ENCODE measurements at regions not wholly inside any gene's neighbourhood (a gene's known extent, or its start where the extent isn't known, plus 50 kb on each side); places are given as distances from the start of the nearest gene placed in this dataset.
A peak's percentile ranks its signal among the peaks of the same experiment; 100 is the strongest.

DNA sequence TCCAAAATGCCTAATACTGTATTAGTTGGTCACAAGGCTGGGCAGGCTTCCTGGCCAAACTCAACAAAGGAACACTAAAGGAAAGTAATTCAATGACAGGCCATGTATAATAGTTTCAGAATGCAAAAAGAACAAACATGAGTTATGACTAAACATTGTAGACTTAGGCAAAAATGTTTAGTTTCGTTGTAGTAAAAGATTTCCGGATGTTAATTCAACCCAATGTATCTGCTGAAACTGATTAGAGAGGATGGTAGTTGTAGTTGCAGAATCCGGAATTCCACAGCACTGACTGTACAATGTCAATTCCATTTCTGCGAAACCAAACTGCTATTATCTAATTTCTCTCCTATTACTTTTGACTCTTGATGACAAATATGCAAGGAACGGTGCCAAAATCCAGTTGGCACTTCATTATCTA, 117.9 kb upstream of the FST start:
- 63% methylated on average over 5 of the region's 5 CpGs for WGBS (ENCODE audit: insufficient coverage, low coverage, low lambda C conversion rate, missing lambda C conversion rate)
- TF ChIP-seq POLR2A (IDR thresholded peaks at IDR 0.05), result no peak
- TF ChIP-seq, protein P1, sequence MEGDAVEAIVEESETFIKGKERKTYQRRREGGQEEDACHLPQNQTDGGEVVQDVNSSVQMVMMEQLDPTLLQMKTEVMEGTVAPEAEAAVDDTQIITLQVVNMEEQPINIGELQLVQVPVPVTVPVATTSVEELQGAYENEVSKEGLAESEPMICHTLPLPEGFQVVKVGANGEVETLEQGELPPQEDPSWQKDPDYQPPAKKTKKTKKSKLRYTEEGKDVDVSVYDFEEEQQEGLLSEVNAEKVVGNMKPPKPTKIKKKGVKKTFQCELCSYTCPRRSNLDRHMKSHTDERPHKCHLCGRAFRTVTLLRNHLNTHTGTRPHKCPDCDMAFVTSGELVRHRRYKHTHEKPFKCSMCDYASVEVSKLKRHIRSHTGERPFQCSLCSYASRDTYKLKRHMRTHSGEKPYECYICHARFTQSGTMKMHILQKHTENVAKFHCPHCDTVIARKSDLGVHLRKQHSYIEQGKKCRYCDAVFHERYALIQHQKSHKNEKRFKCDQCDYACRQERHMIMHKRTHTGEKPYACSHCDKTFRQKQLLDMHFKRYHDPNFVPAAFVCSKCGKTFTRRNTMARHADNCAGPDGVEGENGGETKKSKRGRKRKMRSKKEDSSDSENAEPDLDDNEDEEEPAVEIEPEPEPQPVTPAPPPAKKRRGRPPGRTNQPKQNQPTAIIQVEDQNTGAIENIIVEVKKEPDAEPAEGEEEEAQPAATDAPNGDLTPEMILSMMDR (IDR thresholded peaks at IDR 0.05), result no peak

DNA sequence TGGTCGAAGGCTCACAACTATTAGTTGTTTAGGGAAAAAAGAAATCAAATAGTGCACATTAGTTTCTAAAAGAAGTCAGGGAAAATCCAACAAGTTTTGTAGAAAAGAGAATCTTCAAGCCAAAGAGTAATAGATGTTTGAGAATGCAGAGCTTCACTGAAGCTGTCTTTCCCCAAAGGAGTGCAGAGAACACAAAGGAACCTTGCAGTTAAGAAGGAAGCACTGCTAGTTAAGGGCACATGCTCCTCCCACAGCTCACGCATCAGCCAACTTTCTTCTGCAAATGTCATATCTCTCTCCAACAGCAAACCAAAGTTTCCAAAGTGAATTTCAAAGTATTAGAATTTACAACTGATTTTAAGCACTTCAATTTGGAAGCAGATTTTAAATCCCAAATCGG, 116.4 kb upstream of the FST start:
- H3K4me1 ChIP-seq, result no peaks in the 10 kb centered on the region
- no peaks in the 10 kb centered on the region for H3K36me3 ChIP-seq
- DNase-seq (no peak), ATAC-seq (no peak)
- H3K4me3 ChIP-seq, result no peak overlapping the region
- WGBS (ENCODE audit: insufficient coverage, low coverage, low lambda C conversion rate, missing lambda C conversion rate), result 52% methylated on average over 3 of the region's 3 CpGs
- no peak overlapping the region for H3K27ac ChIP-seq
- H3K9me3 ChIP-seq, result no peaks in the 10 kb centered on the region
- no peak for TF ChIP-seq POLR2A (IDR thresholded peaks at IDR 0.05)
- TF ChIP-seq, protein P1 (IDR thresholded peaks at IDR 0.05), result no peak
- no peaks in the 10 kb centered on the region for H3K27me3 ChIP-seq
- intact Hi-C loops (cut with DNase I), result no loop called here

More for the DNA sequence above, 117.9 kb upstream of the FST start:
- no peaks in the 10 kb centered on the region for H3K36me3 ChIP-seq
- peak in 1 of 4 donors; percentile 12 for ATAC-seq
- H3K9me3 ChIP-seq, result no peaks in the 10 kb centered on the region
- DNase-seq, result no peak
- no peaks in the 10 kb centered on the region for H3K27me3 ChIP-seq
- intact Hi-C loops (cut with DNase I), result no loop called here
- H3K4me3 ChIP-seq, result no peak overlapping the region
- H3K4me1 ChIP-seq, result no peaks in the 10 kb centered on the region
- no peak overlapping the region for H3K27ac ChIP-seq

DNA sequence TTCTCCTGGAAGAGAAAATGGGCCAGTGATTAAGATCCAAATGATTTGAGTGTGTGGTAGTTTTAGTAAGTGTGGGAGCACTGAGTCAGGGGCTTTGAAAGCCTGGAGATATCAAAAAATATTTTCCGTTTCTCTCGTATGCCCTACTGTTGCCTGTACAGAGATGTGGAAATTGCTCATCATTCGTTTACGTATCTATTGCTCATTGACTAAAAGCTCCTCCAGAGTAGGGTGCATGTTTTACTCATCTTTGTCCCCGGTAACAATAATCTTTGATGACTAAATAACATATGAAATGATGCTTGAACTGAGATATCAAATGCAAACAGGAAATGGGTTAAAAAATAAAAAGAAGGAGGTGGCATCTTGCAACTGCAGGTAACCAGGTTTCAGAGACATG, 114.2 kb upstream of the FST start:
- no peak for ATAC-seq
- intact Hi-C loops (cut with DNase I), result no loop called here
- WGBS (ENCODE audit: insufficient coverage, low coverage, low lambda C conversion rate, missing lambda C conversion rate), result 77% methylated on average over 5 of the region's 5 CpGs
- Histone ChIP-seq H3K4me3 (no peak overlapping the region), H3K36me3 (no peaks in the 10 kb centered on the region), H3K27me3 (no peaks in the 10 kb centered on the region), H3K4me1 (no peaks in the 10 kb centered on the region), H3K9me3 (no peaks in the 10 kb centered on the region), H3K27ac (no peak overlapping the region)
- no peak for DNase-seq
- no peak for TF ChIP-seq POLR2A (IDR thresholded peaks at IDR 0.05)
- TF ChIP-seq, protein P1 (IDR thresholded peaks at IDR 0.05), result no peak

DNA sequence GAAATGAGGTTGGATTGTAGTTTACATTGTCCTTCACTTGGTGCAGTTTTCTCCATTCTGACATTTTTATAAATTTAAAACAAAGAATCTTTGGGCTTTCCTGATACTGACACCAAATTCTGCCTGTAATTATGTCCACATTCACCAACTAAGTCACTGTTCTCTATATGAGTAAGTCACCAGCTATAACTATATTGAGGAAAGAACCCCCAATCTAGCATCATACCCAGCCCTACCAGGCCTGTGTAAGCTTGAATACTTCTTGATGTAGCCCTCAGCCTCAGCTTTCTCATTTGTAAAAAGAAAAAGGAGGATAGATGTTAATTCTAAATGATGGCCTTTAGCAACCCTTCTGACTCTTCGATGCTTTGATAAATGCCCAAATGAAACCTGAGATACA, 112.7 kb upstream of the FST start:
- Histone ChIP-seq H3K4me3 (no peak overlapping the region), H3K27ac (no peak overlapping the region), H3K36me3 (no peaks in the 10 kb centered on the region), H3K9me3 (no peaks in the 10 kb centered on the region), H3K4me1 (no peaks in the 10 kb centered on the region), H3K27me3 (no peaks in the 10 kb centered on the region)
- 86% methylated on average over 1 of the region's 1 CpG for WGBS (ENCODE audit: insufficient coverage, low coverage, low lambda C conversion rate, missing lambda C conversion rate)
- no peak for TF ChIP-seq POLR2A (IDR thresholded peaks at IDR 0.05)
- TF ChIP-seq, protein P1 (IDR thresholded peaks at IDR 0.05), result no peak
- intact Hi-C loops (cut with DNase I), result no loop called here
- ATAC-seq (no peak), DNase-seq (no peak)

DNA sequence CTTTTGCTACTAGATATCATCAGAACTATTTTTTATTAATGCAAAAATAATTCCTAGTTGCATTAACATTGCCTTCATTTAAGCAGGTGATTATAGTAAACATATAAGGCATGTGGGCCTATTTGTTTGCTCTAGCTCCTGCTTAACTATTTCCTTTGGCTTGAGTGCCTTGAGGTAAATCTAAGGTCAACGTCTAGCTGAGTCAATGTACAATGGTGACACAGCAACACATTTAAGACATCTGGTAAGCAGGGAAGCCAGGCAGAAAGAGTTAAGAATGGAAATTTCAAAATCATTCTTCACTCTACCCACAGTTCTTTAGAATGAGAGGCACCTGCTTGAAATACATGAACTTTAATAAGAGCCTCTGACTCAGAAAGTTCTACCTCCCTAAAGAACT, 111.9 kb upstream of the FST start:
- no peaks in the 10 kb centered on the region for H3K36me3 ChIP-seq
- intact Hi-C loops (cut with DNase I), result no loop called here
- ATAC-seq (no peak), DNase-seq (no peak)
- no peaks in the 10 kb centered on the region for H3K27me3 ChIP-seq
- TF ChIP-seq, protein P1 (IDR thresholded peaks at IDR 0.05), result no peak
- TF ChIP-seq POLR2A (IDR thresholded peaks at IDR 0.05), result no peak
- no peak overlapping the region for H3K27ac ChIP-seq
- no peaks in the 10 kb centered on the region for H3K9me3 ChIP-seq
- no peaks in the 10 kb centered on the region for H3K4me1 ChIP-seq
- 32% methylated on average over 1 of the region's 1 CpG for WGBS (ENCODE audit: insufficient coverage, low coverage, low lambda C conversion rate, missing lambda C conversion rate)
- no peak overlapping the region for H3K4me3 ChIP-seq

All from right lobe of liver (tissue), 6 donors.